ENCODE measurements at regions not wholly inside any gene's neighbourhood (a gene's known extent, or its start where the extent isn't known, plus 50 kb on each side); places are given as distances from the start of the nearest gene placed in this dataset.

GRCh38 chr17:77331301-77331864, 190.6 kb downstream of the SEC14L1 start:
- TF ChIP-seq POLR2A (IDR thresholded peaks at IDR 0.05; ENCODE audit: control extremely low read depth in 1 of 2, low read depth in 2 of 2, low read length in 2 of 2) (no peak), CTCF (IDR thresholded peaks at IDR 0.05; ENCODE audit: control extremely low read depth in 1 of 3, insufficient read depth in 1 of 3, low read depth in 1 of 3, low read length in 3 of 3) (peak; percentile 90 to 94 (median 92)), CEBPB (IDR thresholded peaks at IDR 0.05; ENCODE audit: low read depth, low read length) (peak; percentile 30; the same call in 1 of the 2 replicates)
